Ovary (tissue), 3 donors: ENCODE measurements at regions not wholly inside any gene's neighbourhood (a gene's known extent, or its start where the extent isn't known, plus 50 kb on each side); places are given as distances from the start of the nearest gene placed in this dataset.

Experiments used
- CTCF ChIP-seq, 3 donors: fragments of 450-650 bp in 2 of 3; fragments of 200-600 bp in 1 of 3; IDR thresholded peaks; one replicate each; pipeline versions ENCODE4 v1.5.1 to v1.8.0; 2016 to 2022; ENCODE audit warnings: antibody characterized with exemption in 3 of 3, mild to moderate bottlenecking in 1 of 3
- EP300 ChIP-seq: sonication (generic); formaldehyde crosslinking; IDR thresholded peaks from one replicate; pipeline ENCODE4 v1.6.1; 2017; ENCODE audit warnings: antibody characterized with exemption
- donor health status: DM: no; HTN: no; CAD: no.

- no peak for TF ChIP-seq EP300
- no peak for TF ChIP-seq CTCF (IDR thresholded peaks at IDR 0.05)
These were observed 829.3 kb upstream of the ID2 start for GRCh38 chr2:7852546-7852945.
